GM12892 (cell line): ENCODE measurements at regions not wholly inside any gene's neighbourhood (a gene's known extent, or its start where the extent isn't known, plus 50 kb on each side); places are given as distances from the start of the nearest gene placed in this dataset.

Experiments used
- POLR2A ChIP-seq: IDR thresholded peaks from 2 replicates; pipeline ENCODE4 v1.6.1; 2011; ENCODE audit warnings: low read depth, low read length, control low read depth
- POLR2AphosphoS5 ChIP-seq: IDR thresholded peaks from 2 replicates; pipeline ENCODE4 v1.6.1; 2011; ENCODE audit warnings: low read depth, low read length, control low read depth

- TF ChIP-seq POLR2AphosphoS5 (no peak), POLR2A (no peak)
Measured at GRCh38 chr5:164735334-164735733, 1229.9 kb downstream of the MAT2B start.
